NAMALWA (cell line): ENCODE measurements at regions not wholly inside any gene's neighbourhood (a gene's known extent, or its start where the extent isn't known, plus 50 kb on each side); places are given as distances from the start of the nearest gene placed in this dataset.
"Not testable (repeated sequence)": the region's sequence is repeated elsewhere in the genome, so short reads cannot be mapped to it uniquely, and the experiment has no call there.

Experiments
- DNase-seq: peaks from one replicate; pipeline ENCODE4 v3.0.0-alpha.2; 2015; ENCODE audit warnings: low spot score

- not testable (repeated sequence) for DNase-seq
These were observed 1065.1 kb downstream of the RPIA start for GRCh38 chr2:89756616-89757015.

DNA sequence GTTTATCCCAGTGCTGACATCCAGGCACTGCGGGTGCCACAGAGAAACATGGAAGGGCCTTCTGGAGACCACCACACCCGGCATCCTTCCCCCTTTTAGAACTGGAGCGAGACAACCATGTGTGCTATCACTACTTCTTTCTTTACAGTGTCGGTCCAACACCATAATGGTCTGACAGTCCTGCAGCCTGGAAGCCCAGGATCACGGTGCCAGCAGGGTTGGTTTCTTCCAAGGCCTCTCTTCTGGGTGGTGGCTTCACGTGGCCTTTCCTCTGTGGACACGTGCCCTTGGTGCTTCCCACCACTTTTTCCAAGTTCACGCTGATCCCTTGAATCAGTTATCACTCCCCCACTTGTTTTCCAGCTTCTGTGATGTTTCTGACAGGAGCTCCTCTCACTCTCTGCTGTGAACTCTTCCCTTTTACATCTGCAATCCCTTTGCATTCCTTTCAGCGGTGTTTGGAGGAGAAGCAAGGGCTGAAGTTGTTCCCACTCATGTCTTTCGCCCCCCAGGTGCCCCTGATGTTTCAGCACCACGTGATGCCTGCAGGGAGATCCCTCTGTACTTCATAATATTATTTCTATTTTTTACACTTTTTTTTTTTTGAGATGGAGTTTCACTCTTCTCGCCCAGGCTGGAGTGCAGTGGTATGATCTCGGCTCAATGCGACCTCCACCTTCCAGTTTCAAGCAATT, 1067.0 kb downstream of the RPIA start:
- DNase-seq: not testable (repeated sequence)

GRCh38 chr2:89760762-89761161, 1069.3 kb downstream of the RPIA start:
- not testable (repeated sequence) for DNase-seq

DNA sequence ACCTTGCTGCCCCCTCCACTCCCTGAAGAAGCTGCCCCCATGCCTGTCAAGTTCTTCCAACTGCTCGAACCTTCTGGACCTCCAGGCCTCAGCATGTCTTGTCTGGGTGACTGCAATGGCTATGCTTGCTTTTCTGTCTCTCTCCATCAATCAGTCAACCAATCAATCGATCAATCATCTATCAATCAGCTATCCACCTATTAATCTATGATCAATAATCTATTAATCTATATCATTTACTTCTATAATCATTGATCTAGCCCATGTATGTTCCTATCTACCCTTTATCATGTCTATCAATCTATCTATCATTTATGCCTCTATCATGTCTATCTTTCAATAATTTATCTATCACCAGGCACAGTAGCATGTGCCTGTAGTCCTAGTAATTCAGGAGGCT, 1069.7 kb downstream of the RPIA start:
- not testable (repeated sequence) for DNase-seq

DNA sequence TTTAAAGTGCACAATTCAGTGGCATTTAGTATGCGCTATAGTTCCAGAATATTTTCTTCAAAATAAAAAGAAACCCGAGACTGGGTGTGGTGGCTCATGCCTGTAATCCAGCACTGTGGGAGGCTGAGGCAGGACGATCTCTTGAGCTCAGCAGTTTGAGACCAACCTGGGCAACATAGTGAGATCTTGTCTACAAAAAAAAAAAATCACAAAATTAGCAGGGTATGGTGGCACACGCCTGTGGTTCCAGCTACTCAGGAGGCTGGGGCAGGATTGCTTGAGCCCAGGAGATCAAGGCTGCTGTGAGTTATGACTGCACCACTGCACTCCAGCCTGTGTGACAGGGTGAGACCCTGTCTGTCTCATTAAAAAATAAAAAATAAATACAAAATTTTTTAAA, 1070.4 kb downstream of the RPIA start:
- not testable (repeated sequence) for DNase-seq

DNA sequence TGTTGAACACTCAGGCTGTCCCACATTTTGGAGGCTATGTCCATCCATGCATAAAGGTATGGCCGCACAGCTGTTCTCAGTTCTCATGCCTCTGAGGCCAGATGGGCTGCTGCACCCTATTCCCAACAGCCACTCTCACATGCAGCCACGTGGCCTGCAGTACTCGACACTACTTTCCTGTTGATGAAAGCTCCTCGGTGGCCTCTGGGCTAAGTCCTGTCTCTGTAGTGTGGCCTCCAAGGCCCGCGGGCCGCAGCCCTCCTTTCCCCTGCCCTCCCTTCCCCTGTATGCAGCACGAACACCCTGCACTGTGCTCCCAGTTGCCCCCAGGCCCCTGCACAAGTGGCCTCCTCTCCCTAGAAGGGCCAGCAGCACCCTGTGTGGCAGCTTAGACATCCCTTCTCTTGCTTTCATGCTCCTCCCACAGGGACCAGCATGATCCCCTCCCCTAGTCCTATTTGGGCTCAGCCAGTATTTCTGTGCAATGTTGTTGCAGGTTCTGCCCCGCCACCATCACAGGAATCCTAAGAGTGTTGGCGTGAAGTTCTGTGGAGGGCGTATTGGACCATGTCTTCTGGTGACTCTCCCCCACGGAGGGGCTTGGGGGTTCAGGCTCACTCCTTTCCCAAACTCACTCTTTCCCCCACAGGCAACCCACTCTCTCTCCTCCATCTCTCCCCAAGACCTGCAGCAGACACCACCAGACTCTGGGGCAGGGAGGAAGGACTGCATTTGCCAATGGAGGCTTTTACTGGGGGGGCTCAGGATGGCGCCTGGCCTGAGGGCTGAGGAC, 1071.2 kb downstream of the RPIA start:
- not testable (repeated sequence) for DNase-seq

GRCh38 chr2:89763254-89763580, 1071.7 kb downstream of the RPIA start:
- no peak for DNase-seq

- DNase-seq: no peak
These were observed 1072.4 kb downstream of the RPIA start for GRCh38 chr2:89763581-89764485.

DNA sequence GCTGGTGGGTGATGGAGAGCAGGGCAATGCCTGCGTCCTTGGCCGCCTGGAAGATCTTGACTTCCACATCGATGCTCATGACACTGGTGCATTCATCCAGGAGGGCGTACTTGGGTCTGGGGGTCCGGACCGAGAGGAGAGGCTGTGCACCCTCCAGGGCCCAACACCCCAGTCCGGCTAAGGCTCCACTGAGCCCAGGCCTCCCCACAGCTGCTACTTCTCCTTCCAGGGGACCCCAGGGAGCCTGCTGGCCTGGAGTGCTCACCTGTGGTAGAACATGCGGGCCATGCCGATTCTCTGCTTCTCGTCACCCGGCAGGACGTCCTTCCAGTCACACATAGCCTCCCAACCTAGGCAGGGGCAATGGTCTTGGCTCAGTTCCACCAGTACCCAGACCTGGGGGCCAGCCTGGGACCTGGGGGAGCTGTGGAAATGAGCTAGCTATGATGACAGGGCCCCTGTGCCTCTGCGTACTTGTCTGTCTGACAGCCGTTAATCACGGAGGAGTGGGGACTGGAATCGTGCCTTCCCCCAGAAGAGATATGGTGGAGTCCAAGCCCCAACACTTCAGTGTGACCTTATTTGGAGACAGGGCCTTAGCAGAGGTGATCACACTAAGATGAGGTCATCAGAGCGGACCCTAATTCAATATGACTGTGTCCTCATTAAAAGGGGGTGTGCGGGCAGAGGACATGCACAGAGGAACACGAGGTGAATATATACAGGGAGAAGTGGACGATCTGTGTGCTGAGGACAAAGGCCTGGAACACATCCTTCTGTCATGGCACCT, 1073.3 kb downstream of the RPIA start:
- not testable (repeated sequence) for DNase-seq

GRCh38 chr2:89765361-89765718, 1073.9 kb downstream of the RPIA start:
- DNase-seq: not testable (repeated sequence)

- DNase-seq: not testable (repeated sequence)
These were observed 1074.9 kb downstream of the RPIA start for GRCh38 chr2:89766141-89766990.

- not testable (repeated sequence) for DNase-seq
These were observed 1075.6 kb downstream of the RPIA start for GRCh38 chr2:89767058-89767457.

- no peak for DNase-seq
These were observed 1076.3 kb downstream of the RPIA start for GRCh38 chr2:89767572-89768435.

DNA sequence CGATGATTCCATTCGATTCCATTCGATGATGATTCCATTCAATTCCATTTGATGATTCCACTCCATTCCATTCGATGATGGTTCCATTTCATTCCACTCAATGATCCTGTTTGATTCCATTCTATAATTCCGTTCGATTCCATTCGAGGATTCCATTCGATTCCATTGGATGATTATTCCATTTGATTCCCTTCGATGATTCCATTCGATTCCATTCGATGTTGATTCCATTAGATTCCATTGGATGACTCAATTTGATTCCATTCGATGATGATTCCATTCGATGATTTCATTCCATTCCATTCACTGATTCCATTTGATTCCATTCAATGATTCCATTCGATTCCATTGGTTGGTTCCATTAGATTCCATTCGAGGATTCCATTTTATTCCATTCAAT, 1084.4 kb downstream of the RPIA start:
- no peak for DNase-seq

- DNase-seq: no peak
These were observed 1088.8 kb downstream of the RPIA start for GRCh38 chr2:89780318-89780717.

DNA sequence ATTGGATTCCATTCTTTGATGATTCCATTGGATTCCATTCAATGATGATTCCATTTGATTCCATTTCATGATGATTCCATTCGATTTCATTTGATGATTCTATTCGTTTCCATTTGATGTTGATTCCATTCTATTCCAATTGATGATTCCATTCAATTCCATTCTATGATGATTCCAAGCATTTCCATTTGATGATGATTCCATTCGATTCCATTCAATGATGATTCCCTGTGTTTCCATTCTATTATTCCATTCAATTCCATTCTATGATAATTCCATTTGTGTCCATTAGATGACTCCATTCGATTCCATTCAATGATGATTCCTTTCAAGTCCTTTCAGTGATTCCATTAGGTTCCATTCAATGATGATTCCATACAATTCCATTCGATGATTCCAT, 1090.5 kb downstream of the RPIA start:
- no peak for DNase-seq

- DNase-seq: no peak
These were observed 1093.5 kb downstream of the RPIA start for GRCh38 chr2:89784960-89785359.

DNA sequence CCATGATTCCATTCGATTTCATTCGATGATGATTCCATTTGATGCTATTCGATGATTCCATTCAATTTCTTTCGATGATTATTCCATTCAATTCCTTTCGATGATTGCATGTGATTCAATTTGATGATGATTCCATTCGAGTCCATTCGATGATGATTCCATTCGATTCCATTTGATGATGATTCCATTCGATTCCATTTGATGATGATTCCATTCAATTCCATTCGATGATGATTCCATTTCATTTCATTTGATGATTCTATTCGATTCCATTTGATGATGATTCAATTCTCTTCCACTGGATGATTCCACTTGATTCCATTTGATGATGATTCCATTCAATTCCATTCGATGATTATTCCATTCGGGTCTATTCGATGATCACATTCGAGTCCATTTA, 1094.1 kb downstream of the RPIA start:
- DNase-seq: not testable (repeated sequence)

DNA sequence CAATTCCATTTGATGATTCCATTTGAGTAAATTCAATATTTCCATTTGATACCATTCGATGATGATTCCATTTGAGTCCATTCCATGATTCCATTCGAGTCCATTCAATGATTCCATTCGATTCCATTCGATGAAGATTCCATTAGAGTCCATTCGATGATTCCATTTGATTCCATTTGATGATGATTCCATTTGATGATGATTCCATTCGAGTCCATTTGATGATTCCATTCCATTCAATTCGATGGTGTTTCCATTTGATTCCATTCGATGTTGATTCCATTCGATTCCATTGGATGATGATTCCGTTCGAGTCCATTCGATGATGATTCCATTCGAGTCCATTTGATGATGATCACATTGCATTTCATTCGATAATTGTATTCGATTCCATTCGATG, 1095.2 kb downstream of the RPIA start:
- DNase-seq: not testable (repeated sequence)

DNA sequence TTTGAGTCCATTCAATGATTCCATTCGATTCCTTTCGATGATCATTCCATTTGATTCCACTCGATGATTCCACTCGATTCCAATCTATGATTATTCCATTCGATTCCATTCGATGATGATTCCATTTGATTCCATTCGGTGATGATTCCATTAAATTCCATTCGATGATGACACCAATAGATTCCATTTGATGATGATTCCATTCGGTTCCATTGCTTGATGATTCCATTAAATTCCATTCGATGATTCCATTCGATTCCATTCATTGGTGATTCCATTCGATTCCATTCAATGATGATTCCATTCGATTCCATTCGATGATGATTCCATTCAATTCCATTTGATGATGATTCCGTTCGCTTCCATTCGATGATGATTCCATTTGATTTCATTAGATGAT, 1104.1 kb downstream of the RPIA start:
- DNase-seq: not testable (repeated sequence)
